Tibial artery (tissue), 4 donors: ENCODE measurements at regions not wholly inside any gene's neighbourhood (a gene's known extent, or its start where the extent isn't known, plus 50 kb on each side); places are given as distances from the start of the nearest gene placed in this dataset.
"Not testable (repeated sequence)": the region's sequence is repeated elsewhere in the genome, so short reads cannot be mapped to it uniquely, and the experiment has no call there.

Experiments used
- DNase-seq, 2 donors: peaks; one replicate each; pipeline ENCODE4 v3.0.0-alpha.2; 2019
- H3K27ac ChIP-seq, 2 donors: fragments of 200-600 bp; sonication (generic) in 1 of 2; 1 replicate in 1 of 2; 2 replicates in 1 of 2; pipeline ENCODE4 v1.5.1; 2018 to 2019; ENCODE audit warnings: mild to moderate bottlenecking in 1 of 2
- H3K27me3 ChIP-seq, 2 donors: fragments of 200-600 bp; sonication (generic) in 1 of 2; one replicate each; pipeline versions ENCODE4 v1.5.1 to v1.6.0; 2016 to 2019
- H3K36me3 ChIP-seq, 3 donors: fragments of 200-600 bp; sonication (generic) in 2 of 3; one replicate each; pipeline ENCODE4 v1.5.1; 2016 to 2019; ENCODE audit warnings: mild to moderate bottlenecking in 2 of 3
- H3K4me1 ChIP-seq, 4 donors: fragments of 200-600 bp; sonication (generic) in 2 of 4; 1 replicate in 3 of 4; 2 replicates in 1 of 4; pipeline ENCODE4 v1.5.1; 2016 to 2019
- H3K4me3 ChIP-seq, 2 donors: fragments of 200-600 bp; sonication (generic) in 1 of 2; 1 replicate in 1 of 2; 2 replicates in 1 of 2; pipeline ENCODE4 v1.5.1; 2018 to 2019; ENCODE audit warnings: mild to moderate bottlenecking in 2 of 2
- H3K9me3 ChIP-seq, 3 donors: fragments of 200-600 bp; sonication (generic) in 1 of 3; one replicate each; pipeline ENCODE4 v1.5.1; 2016 to 2019
- CTCF ChIP-seq, 2 experiments: fragments of 200-600 bp in 1 of 2; fragments of 450-650 bp in 1 of 2; IDR thresholded peaks; one replicate each; pipeline ENCODE4 v1.5.1; 2017 to 2019; ENCODE audit warnings: antibody characterized with exemption in 2 of 2, mild to moderate bottlenecking in 1 of 2, moderate library complexity in 1 of 2
- intact Hi-C: fragments of 100-400 bp; cut with DNase I; formaldehyde crosslinking; loops from one replicate; pipeline ENCODE4 v1.15.0; 2023; ENCODE audit warnings: low total_unique reads

- no peak overlapping the region for H3K4me3 ChIP-seq
- intact Hi-C loops, result no loop called here
- no peak for DNase-seq
Observed at GRCh38 chrX:75638332-75638731, 115.5 kb upstream of the ZDHHC15 start.

GRCh38 chrX:75625232-75625631 is 102.4 kb upstream of the ZDHHC15 start:
- peaks cover 0 to 3% (median 0%) of the 10 kb centered on the region in 3 donors for H3K9me3 ChIP-seq
- H3K27me3 ChIP-seq, result no peaks in the 10 kb centered on the region
- no peak for DNase-seq
- no peak for TF ChIP-seq CTCF (IDR thresholded peaks at IDR 0.05)
- H3K27ac ChIP-seq, result no peak overlapping the region
- no peak overlapping the region for H3K4me3 ChIP-seq
- H3K36me3 ChIP-seq, result no peaks in the 10 kb centered on the region
- intact Hi-C loops, result no loop called here
- no peaks in the 10 kb centered on the region for H3K4me1 ChIP-seq

More at GRCh38 chrX:75638332-75638731, 115.5 kb upstream of the ZDHHC15 start:
- Histone ChIP-seq H3K36me3 (no peaks in the 10 kb centered on the region), H3K27me3 (no peaks in the 10 kb centered on the region), H3K4me1 (no peaks in the 10 kb centered on the region), H3K9me3 (peaks cover 0 to 9% (median 8%) of the 10 kb centered on the region in 3 donors), H3K27ac (no peak overlapping the region)
- no peak for TF ChIP-seq CTCF (IDR thresholded peaks at IDR 0.05)

- peak in 1 of 2 experiments; percentile 26 for TF ChIP-seq CTCF (IDR thresholded peaks at IDR 0.05)
- Histone ChIP-seq H3K9me3 (peaks cover 0 to 4% (median 3%) of the 10 kb centered on the region in 3 donors), H3K4me3 (no peak overlapping the region), H3K36me3 (no peaks in the 10 kb centered on the region), H3K27me3 (no peaks in the 10 kb centered on the region), H3K27ac (no peak overlapping the region), H3K4me1 (no peaks in the 10 kb centered on the region)
- DNase-seq, result no peak
- intact Hi-C loops, result no loop called here
Observed at GRCh38 chrX:75623535-75623934, 100.7 kb upstream of the ZDHHC15 start.

GRCh38 chrX:75609406-75609805 is 86.6 kb upstream of the ZDHHC15 start:
- Histone ChIP-seq H3K36me3 (no peaks in the 10 kb centered on the region), H3K4me1 (no peaks in the 10 kb centered on the region), H3K9me3 (no peaks in the 10 kb centered on the region), H3K27ac (no peak overlapping the region), H3K27me3 (no peaks in the 10 kb centered on the region), H3K4me3 (no peak overlapping the region)
- no peak for TF ChIP-seq CTCF (IDR thresholded peaks at IDR 0.05)
- DNase-seq, result no peak
- intact Hi-C loops, result no loop called here

- H3K4me3 ChIP-seq, result no peak overlapping the region
- DNase-seq, result no peak
- no peaks in the 10 kb centered on the region for H3K4me1 ChIP-seq
- H3K9me3 ChIP-seq, result peaks cover 0 to 3% (median 0%) of the 10 kb centered on the region in 3 donors
- no peaks in the 10 kb centered on the region for H3K36me3 ChIP-seq
- no peak overlapping the region for H3K27ac ChIP-seq
- no peaks in the 10 kb centered on the region for H3K27me3 ChIP-seq
- peak; percentile 48 to 56 for TF ChIP-seq CTCF (IDR thresholded peaks at IDR 0.05)
- intact Hi-C loops, result no loop called here
Observed at GRCh38 chrX:75603833-75604232, 81.0 kb upstream of the ZDHHC15 start.

GRCh38 chrX:75602022-75602421 is 79.2 kb upstream of the ZDHHC15 start:
- H3K4me1 ChIP-seq, DNase-seq, H3K4me3 ChIP-seq, H3K27me3 ChIP-seq, H3K27ac ChIP-seq, intact Hi-C loops, H3K36me3 ChIP-seq, H3K9me3 ChIP-seq: not testable (repeated sequence)
